Astrocyte of the hippocampus (primary cell): ENCODE measurements at regions not wholly inside any gene's neighbourhood (a gene's known extent, or its start where the extent isn't known, plus 50 kb on each side); places are given as distances from the start of the nearest gene placed in this dataset.
A peak's percentile ranks its signal among the peaks of the same experiment; 100 is the strongest.

Experiments
- DNase-seq: peaks from one replicate; pipeline ENCODE4 v3.0.0; 2011; ENCODE audit warnings: low read depth, low spot score

- no peak for DNase-seq
Observed at GRCh38 chr1:79875187-79875586, 868.7 kb upstream of the ADGRL4 start.

GRCh38 chr1:79874289-79874688 lies 867.8 kb upstream of the ADGRL4 start:
- DNase-seq = no peak

- peak; percentile 31 for DNase-seq
Observed at GRCh38 chr1:79859212-79859948, 852.9 kb upstream of the ADGRL4 start.

- DNase-seq = no peak
Observed at GRCh38 chr1:79852004-79852403, 845.5 kb upstream of the ADGRL4 start.

GRCh38 chr1:79849388-79849787 lies 842.9 kb upstream of the ADGRL4 start:
- DNase-seq = no peak

GRCh38 chr1:79848316-79848715 lies 841.8 kb upstream of the ADGRL4 start:
- no peak for DNase-seq

GRCh38 chr1:79847700-79848099 lies 841.2 kb upstream of the ADGRL4 start:
- no peak for DNase-seq

GRCh38 chr1:79845936-79846335 lies 839.4 kb upstream of the ADGRL4 start:
- no peak for DNase-seq

- no peak for DNase-seq
Observed at GRCh38 chr1:79842811-79843210, 836.3 kb upstream of the ADGRL4 start.

- no peak for DNase-seq
Observed at GRCh38 chr1:79839882-79840281, 833.4 kb upstream of the ADGRL4 start.

- no peak for DNase-seq
Observed at GRCh38 chr1:79827446-79827845, 820.9 kb upstream of the ADGRL4 start.

GRCh38 chr1:79825551-79825950 lies 819.0 kb upstream of the ADGRL4 start:
- no peak for DNase-seq

GRCh38 chr1:79822053-79822452 lies 815.5 kb upstream of the ADGRL4 start:
- no peak for DNase-seq

GRCh38 chr1:79819140-79819539 lies 812.6 kb upstream of the ADGRL4 start:
- no peak for DNase-seq

- no peak for DNase-seq
Observed at GRCh38 chr1:79817031-79817560, 810.6 kb upstream of the ADGRL4 start.

GRCh38 chr1:79815115-79815514 lies 808.6 kb upstream of the ADGRL4 start:
- DNase-seq = no peak

- peak; percentile 55 for DNase-seq
Observed at GRCh38 chr1:79811173-79811572, 804.6 kb upstream of the ADGRL4 start.

GRCh38 chr1:79808816-79809475 lies 802.4 kb upstream of the ADGRL4 start:
- DNase-seq = no peak

- no peak for DNase-seq
Observed at GRCh38 chr1:79807816-79808215, 801.3 kb upstream of the ADGRL4 start.

- no peak for DNase-seq
Observed at GRCh38 chr1:79797487-79797886, 791.0 kb upstream of the ADGRL4 start.

- DNase-seq = no peak
Observed at GRCh38 chr1:79796434-79796833, 789.9 kb upstream of the ADGRL4 start.

- DNase-seq = peak; percentile 55
Observed at GRCh38 chr1:79792219-79792930, 785.8 kb upstream of the ADGRL4 start.
